GM23338 (cell line): ENCODE measurements at regions not wholly inside any gene's neighbourhood (a gene's known extent, or its start where the extent isn't known, plus 50 kb on each side); places are given as distances from the start of the nearest gene placed in this dataset.

Experiments
- ATAC-seq: fragments of 200-7000 bp; cut with Tn5 transposase; 3 replicates; pipeline ENCODE4 v1.9.1; 2020
- DNase-seq: peaks from one replicate; pipeline ENCODE4 v3.0.0-alpha.2; 2015; ENCODE audit warnings: low spot score
- H2AFZ ChIP-seq: fragments of 200-600 bp; sonication (generic); 2 replicates; pipeline ENCODE4 v1.8.0; 2016; ENCODE audit warnings: antibody characterized with exemption, mild to moderate bottlenecking, moderate library complexity
- H3F3A ChIP-seq: fragments of 200-600 bp; sonication (generic); replicated peaks from 2 replicates; pipeline ENCODE4 v1.8.0; 2017; ENCODE audit warnings: antibody characterized with exemption, mixed run types, low read depth
- H3K27ac ChIP-seq: fragments of 200-600 bp; sonication (generic); 2 replicates; pipeline ENCODE4 v1.6.1; 2016; ENCODE audit warnings: low read depth
- H3K27me3 ChIP-seq: fragments of 200-600 bp; sonication (generic); 2 replicates; pipeline ENCODE4 v1.8.0; 2016; ENCODE audit warnings: mild to moderate bottlenecking, mixed run types, moderate library complexity; ENCODE audit not compliant: insufficient read depth
- H3K36me3 ChIP-seq: fragments of 200-600 bp; sonication (generic); 2 replicates; pipeline ENCODE4 v1.8.0; 2016; ENCODE audit warnings: mild to moderate bottlenecking; ENCODE audit not compliant: insufficient read depth
- H3K4me1 ChIP-seq: fragments of 200-600 bp; sonication (generic); 2 replicates; pipeline ENCODE4 v1.8.0; 2016; ENCODE audit warnings: mild to moderate bottlenecking, moderate library complexity; ENCODE audit not compliant: insufficient read depth
- H3K4me2 ChIP-seq: fragments of 200-600 bp; sonication (generic); 2 replicates; pipeline ENCODE4 v1.7.1; 2017; ENCODE audit warnings: mixed run types
- H3K4me3 ChIP-seq: fragments of 200-600 bp; sonication (generic); 2 replicates; pipeline ENCODE4 v1.6.1; 2016; ENCODE audit warnings: mixed run types
- H3K79me2 ChIP-seq: fragments of 200-600 bp; sonication (generic); replicated peaks from 2 replicates; pipeline ENCODE4 v1.8.0; 2017; ENCODE audit warnings: mild to moderate bottlenecking; ENCODE audit not compliant: insufficient read depth
- H3K9me2 ChIP-seq: fragments of 200-600 bp; sonication (generic); 2 replicates; pipeline ENCODE4 v1.8.0; 2017; ENCODE audit not compliant: insufficient read depth
- H4K20me1 ChIP-seq: fragments of 200-600 bp; sonication (generic); replicated peaks from 2 replicates; pipeline ENCODE4 v1.8.0; 2017; ENCODE audit warnings: mild to moderate bottlenecking; ENCODE audit not compliant: insufficient read depth
- H3K27ac Mint-ChIP-seq: 2 replicates; pipeline ENCODE4 v1.8.0; 2020; ENCODE audit warnings: inconsistent platforms, mild to moderate bottlenecking, moderate library complexity, mixed read lengths
- H3K27me3 Mint-ChIP-seq: 3 replicates; pipeline ENCODE4 v1.8.0; 2022; ENCODE audit warnings: low read depth, mild to moderate bottlenecking, moderate library complexity, mixed read lengths, inconsistent platforms; ENCODE audit not compliant: insufficient read depth, poor library complexity
- H3K36me3 Mint-ChIP-seq: 3 replicates; pipeline ENCODE4 v1.8.0; 2021; ENCODE audit warnings: low read depth, mild to moderate bottlenecking, inconsistent platforms, moderate library complexity, mixed read lengths
- H3K4me1 Mint-ChIP-seq: 3 replicates; pipeline ENCODE4 v1.8.0; 2020; ENCODE audit warnings: mild to moderate bottlenecking, inconsistent platforms, mixed read lengths
- H3K4me3 Mint-ChIP-seq: 3 replicates; pipeline ENCODE4 v1.8.0; 2021; ENCODE audit warnings: moderate library complexity, mild to moderate bottlenecking, inconsistent platforms, mixed read lengths
- H3K9me3 Mint-ChIP-seq: 3 replicates; pipeline ENCODE4 v1.8.0; 2020; ENCODE audit warnings: moderate library complexity, mild to moderate bottlenecking, inconsistent platforms, mixed read lengths
- CREB1 ChIP-seq: fragments of 250-450 bp; sonication (Bioruptor Pico); IDR thresholded peaks from 2 replicates; pipeline ENCODE4 v1.5.0; 2020; ENCODE audit warnings: low read depth, mild to moderate bottlenecking, moderate library complexity
- ETS1 ChIP-seq: IDR thresholded peaks from 2 replicates; pipeline ENCODE4 v1.6.1; 2016; ENCODE audit warnings: antibody characterized with exemption
- EZH2 ChIP-seq: fragments of 200-600 bp; sonication (generic); IDR thresholded peaks from one replicate; pipeline ENCODE4 v1.8.0; 2017; ENCODE audit warnings: antibody characterized with exemption, mild to moderate bottlenecking, low read depth; ENCODE audit not compliant: unreplicated experiment
- EZH2phosphoT487 ChIP-seq: fragments of 200-600 bp; sonication (generic); IDR thresholded peaks from one replicate; pipeline ENCODE4 v1.8.1; 2018; ENCODE audit warnings: antibody characterized with exemption; ENCODE audit not compliant: unreplicated experiment
- NANOG ChIP-seq: IDR thresholded peaks from 2 replicates; pipeline ENCODE4 v1.6.1; 2016; ENCODE audit warnings: antibody characterized with exemption, borderline replicate concordance
- STAT1 ChIP-seq: IDR thresholded peaks from one replicate; pipeline ENCODE4 v1.6.1; 2016; ENCODE audit warnings: antibody characterized with exemption; ENCODE audit not compliant: unreplicated experiment
- ZNF114 ChIP-seq: fragments of 250-450 bp; sonication (Bioruptor Pico); IDR thresholded peaks from 2 replicates; pipeline ENCODE4 v1.5.0; 2020; ENCODE audit warnings: mild to moderate bottlenecking, moderate library complexity
- ZNF331 ChIP-seq: fragments of 250-450 bp; sonication (Bioruptor Pico); IDR thresholded peaks from 2 replicates; pipeline ENCODE4 v1.5.0; 2020; ENCODE audit warnings: low read depth, mild to moderate bottlenecking, moderate library complexity
- ZNF462 ChIP-seq: fragments of 250-450 bp; sonication (Bioruptor Pico); IDR thresholded peaks from 2 replicates; pipeline ENCODE4 v1.5.0; 2020; ENCODE audit warnings: mild to moderate bottlenecking, moderate library complexity

GRCh38 chr5:16326137-16326536 lies 139.5 kb downstream of the ZNF622 start (continued):
- TF ChIP-seq ZNF462 (CRISPR knock-in tag), result no peak
- no peak for TF ChIP-seq ETS1
- no peak for TF ChIP-seq NANOG
- TF ChIP-seq ZNF331, result no peak
- TF ChIP-seq ZNF114 (CRISPR knock-in tag), result no peak
- no peak for TF ChIP-seq EZH2phosphoT487

- no peaks in the 10 kb centered on the region for H3K27me3 Mint-ChIP-seq
- no peak overlapping the region for H3K4me3 Mint-ChIP-seq
- Histone ChIP-seq H3K4me2 (no peak overlapping the region), H3K27me3 (no peaks in the 10 kb centered on the region), H3K9me2 (no peaks in the 10 kb centered on the region), H3F3A (no peaks in the 10 kb centered on the region), H2AFZ (no peak overlapping the region), H4K20me1 (no peaks in the 10 kb centered on the region), H3K36me3 (no peaks in the 10 kb centered on the region), H3K4me3 (no peak overlapping the region), H3K79me2 (no peaks in the 10 kb centered on the region), H3K27ac (no peak overlapping the region), H3K4me1 (no peaks in the 10 kb centered on the region)
- H3K36me3 Mint-ChIP-seq, result no peaks in the 10 kb centered on the region
- H3K27ac Mint-ChIP-seq, result no peak overlapping the region
- no peak for ATAC-seq
- no peak for TF ChIP-seq STAT1
- no peak for TF ChIP-seq NANOG
- TF ChIP-seq EZH2phosphoT487, result no peak
- no peak for TF ChIP-seq EZH2
- TF ChIP-seq CREB1, result no peak
- TF ChIP-seq ZNF331, result no peak
- no peak for TF ChIP-seq ZNF114 (CRISPR knock-in tag)
- H3K4me1 Mint-ChIP-seq, result peaks cover 3% of the 10 kb centered on the region; the same call in 2 of the 3 replicates
- DNase-seq, result no peak
- no peaks in the 10 kb centered on the region for H3K9me3 Mint-ChIP-seq
Measured at GRCh38 chr5:16321284-16321683, 141.7 kb upstream of the MARCHF11 start.
